IMR-90 (cell line): ENCODE measurements at regions not wholly inside any gene's neighbourhood (a gene's known extent, or its start where the extent isn't known, plus 50 kb on each side); places are given as distances from the start of the nearest gene placed in this dataset.

Source experiments
- ATAC-seq: fragments of 200-7000 bp; cut with Tn5 transposase; 2 replicates; pipeline ENCODE4 v1.9.1; 2020; ENCODE audit warnings: low read depth, mild to moderate bottlenecking, moderate library complexity
- BruUV-seq: library from RNA; stranded (reverse); fragments of 400-500 nt; replicated peaks from 2 replicates; lab custom pipeline; 2021; lab: Mats Ljungman, UMichigan
- CTCF ChIA-PET: fragments of 300-600 bp; formaldehyde crosslinking; extraction: SDS; loops from one replicate; lab custom pipeline; 2021; ENCODE audit warnings: antibody characterized with exemption; lab: Yijun Ruan, JAX
- POLR2A ChIA-PET: fragments of 300-600 bp; sonication (Branson Sonifier 250); formaldehyde crosslinking; loops from one replicate; lab custom pipeline; 2022; ENCODE audit warnings: antibody characterized with exemption; ENCODE audit not compliant: unreplicated experiment; lab: Charles Lee
- DNase-seq: peaks from one replicate; pipeline ENCODE4 v3.0.0; 2013
- H2AFZ ChIP-seq: replicated peaks from 2 replicates; pipeline ENCODE3; 2013; ENCODE audit warnings: low read length, mild to moderate bottlenecking; ENCODE audit not compliant: poor library complexity
- H2AK5ac ChIP-seq: 2 replicates; pipeline ENCODE4 v1.6.1; 2013; ENCODE audit warnings: low read depth, low read length, inconsistent platforms
- H2AK9ac ChIP-seq: replicated peaks from 2 replicates; pipeline ENCODE3; 2013; ENCODE audit warnings: mild to moderate bottlenecking, low read depth, low read length, moderate library complexity; ENCODE audit not compliant: poor library complexity
- H2BK120ac ChIP-seq: 2 replicates; pipeline ENCODE4 v1.6.1; 2013; ENCODE audit warnings: low read depth, low read length, inconsistent platforms
- H2BK15ac ChIP-seq: 3 replicates; pipeline ENCODE4 v1.6.1; 2013; ENCODE audit warnings: low read depth, low read length, inconsistent platforms
- H2BK20ac ChIP-seq: 2 replicates; pipeline ENCODE4 v1.6.1; 2013; ENCODE audit warnings: low read depth, mild to moderate bottlenecking, inconsistent platforms, low read length, moderate library complexity
- H2BK5ac ChIP-seq: 2 replicates; pipeline ENCODE4 v1.6.1; 2013; ENCODE audit warnings: mild to moderate bottlenecking, low read depth, low read length, inconsistent platforms; ENCODE audit not compliant: poor library complexity, severe bottlenecking
- H3K14ac ChIP-seq: replicated peaks from 2 replicates; pipeline ENCODE4 v1.6.1; 2013; ENCODE audit warnings: low read depth, low read length, inconsistent platforms
- H3K18ac ChIP-seq: 2 replicates; pipeline ENCODE4 v1.6.1; 2013; ENCODE audit warnings: low read depth, low read length, control low read depth
- H3K23ac ChIP-seq: 2 replicates; pipeline ENCODE4 v1.6.1; 2013; ENCODE audit warnings: low read depth, low read length, inconsistent platforms
- H3K27ac ChIP-seq: 2 replicates; pipeline ENCODE4 v1.5.1; 2013; ENCODE audit warnings: mild to moderate bottlenecking, control low read depth, low read length; ENCODE audit not compliant: insufficient read depth
- H3K27me3 ChIP-seq: 2 replicates; pipeline ENCODE4 v1.6.1; 2013; ENCODE audit warnings: low read length; ENCODE audit not compliant: control insufficient read depth, insufficient read depth
- H3K36me3 ChIP-seq: 2 replicates; pipeline ENCODE4 v1.6.1; 2013; ENCODE audit warnings: low read length, mixed read lengths; ENCODE audit not compliant: control insufficient read depth, insufficient read depth
- H3K4ac ChIP-seq: 2 replicates; pipeline ENCODE4 v1.6.1; 2013; ENCODE audit warnings: low read depth, low read length, inconsistent platforms
- H3K4me1 ChIP-seq: 2 replicates; pipeline ENCODE4 v1.6.1; 2013; ENCODE audit warnings: low read length, mixed read lengths; ENCODE audit not compliant: control insufficient read depth, insufficient read depth
- H3K4me2 ChIP-seq: 2 replicates; pipeline ENCODE4 v1.6.1; 2013; ENCODE audit warnings: low read depth, mild to moderate bottlenecking, control low read depth, low read length, moderate library complexity
- H3K4me3 ChIP-seq: 2 replicates; pipeline ENCODE4 v1.5.1; 2013; ENCODE audit warnings: low read depth, mild to moderate bottlenecking, control low read depth, low read length, moderate library complexity; ENCODE audit not compliant: insufficient read depth
- H3K56ac ChIP-seq: 2 replicates; pipeline ENCODE4 v1.6.1; 2013; ENCODE audit warnings: low read length, inconsistent platforms; ENCODE audit not compliant: insufficient read depth; ENCODE audit errors: extremely low read depth
- H3K79me1 ChIP-seq, 2 experiments: 2 replicates each; pipeline ENCODE4 v1.6.1; 2013; ENCODE audit warnings: low read length in 2 of 2, inconsistent platforms in 1 of 2, low read depth in 1 of 2
- H3K9ac ChIP-seq: 2 replicates; pipeline ENCODE4 v1.6.1; 2013; ENCODE audit warnings: low read depth, low read length, control low read depth
- H3K9me1 ChIP-seq: 2 replicates; pipeline ENCODE4 v1.6.1; 2013; ENCODE audit warnings: low read length, inconsistent platforms; ENCODE audit not compliant: insufficient read depth
- H3K9me3 ChIP-seq: 2 replicates; pipeline ENCODE4 v1.6.1; 2013; ENCODE audit warnings: low read length; ENCODE audit not compliant: control insufficient read depth, insufficient read depth
- H4K20me1 ChIP-seq: 2 replicates; pipeline ENCODE4 v1.6.1; 2013; ENCODE audit warnings: low read length, inconsistent platforms; ENCODE audit not compliant: insufficient read depth
- H4K5ac ChIP-seq: 2 replicates; pipeline ENCODE4 v1.6.1; 2013; ENCODE audit warnings: mild to moderate bottlenecking, low read depth, low read length, control low read depth
- H4K8ac ChIP-seq, 2 experiments: 2 replicates each; pipeline ENCODE4 v1.6.1; 2013; ENCODE audit warnings: low read depth in 2 of 2, low read length in 2 of 2, control low read depth in 1 of 2, inconsistent platforms in 1 of 2
- H4K91ac ChIP-seq: 2 replicates; pipeline ENCODE4 v1.6.1; 2013; ENCODE audit warnings: low read depth, low read length, inconsistent platforms; ENCODE audit not compliant: insufficient read depth
- FOS ChIP-seq: fragments of 150-350 bp; IDR thresholded peaks from 2 replicates; pipeline ENCODE4 v1.6.1; 2016; ENCODE audit warnings: low read depth, low read length
- MXI1 ChIP-seq: IDR thresholded peaks from 2 replicates; pipeline ENCODE4 v1.6.1; 2012; ENCODE audit warnings: low read depth, mild to moderate bottlenecking, low read length, moderate library complexity, borderline replicate concordance
- POLR2A ChIP-seq: IDR thresholded peaks from 2 replicates; pipeline ENCODE4 v1.6.1; 2012; ENCODE audit warnings: mild to moderate bottlenecking, low read depth, low read length
- RFX5 ChIP-seq: IDR thresholded peaks from 2 replicates; pipeline ENCODE4 v1.8.0; 2012; ENCODE audit warnings: low read depth, mild to moderate bottlenecking, low read length, moderate library complexity
- WGBS, 2 experiments: methylation state at CpG; one replicate each; pipeline versions ENCODE4 v1.1.5 to v1.1.7; 2013; ENCODE audit warnings: missing lambda C conversion rate in 2 of 2; ENCODE audit not compliant: insufficient read length in 1 of 2; ENCODE audit errors: extremely low coverage in 2 of 2; 5-methylcytosine and 5-hydroxymethylcytosine counted together
- dilution Hi-C: fragments of 300-500 bp; cut with HindIII; formaldehyde crosslinking; loops from one replicate; pipeline ENCODE4 v1.14.3; 2018; ENCODE audit warnings: low sequenced_read_pairs; ENCODE audit not compliant: unreplicated experiment
- in situ Hi-C: fragments of 300-500 bp; cut with MboI; formaldehyde crosslinking; loops from 3 replicates; pipeline ENCODE4 v1.14.3; 2019; ENCODE audit warnings: low sequenced_read_pairs, inconsistent platforms, mixed read lengths
- intact Hi-C: fragments of 100-400 bp; cut with micrococcal nuclease; formaldehyde crosslinking; loops from 2 replicates; pipeline ENCODE4 v1.10.0; 2022
- TF ChIP-seq, protein P1 (sequence below): fragments of 150-350 bp; IDR thresholded peaks from 2 replicates; pipeline ENCODE4 v1.6.1; 2016; ENCODE audit warnings: low read depth, mild to moderate bottlenecking, low read length, moderate library complexity, borderline replicate concordance

DNA sequence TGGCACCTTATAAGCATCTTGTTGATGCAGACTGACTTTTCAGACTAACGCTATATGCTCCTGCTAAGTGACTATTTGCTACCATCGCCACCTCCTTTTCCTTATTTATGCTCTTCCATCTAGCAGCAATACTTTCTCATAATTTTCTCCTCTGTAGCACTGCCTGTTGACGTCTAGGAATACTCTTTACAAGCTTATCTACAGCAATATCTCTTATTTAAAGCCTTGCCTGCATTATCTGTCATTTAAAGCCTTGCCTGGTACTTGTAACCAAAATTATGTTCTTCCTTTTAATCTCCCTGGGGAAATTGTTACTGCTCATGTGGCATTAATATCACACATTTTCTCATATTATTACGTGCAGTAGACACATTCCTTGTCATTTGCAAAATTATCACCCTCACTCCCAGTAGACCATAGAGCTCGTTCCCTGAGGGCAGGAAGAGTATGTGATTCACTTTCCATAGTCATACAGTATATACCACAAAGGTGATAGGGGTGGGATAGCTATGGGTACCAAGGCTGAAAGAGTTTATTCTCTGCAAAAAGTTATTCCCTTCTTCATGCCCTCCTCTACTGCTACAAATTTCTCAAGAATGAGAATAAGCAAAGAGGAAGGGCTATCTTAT lies 359.7 kb upstream of the PCDH15 start:
- no peak overlapping the region for H4K8ac ChIP-seq
- H3K4me1 ChIP-seq, result no peaks in the 10 kb centered on the region
- H2BK120ac ChIP-seq, result no peak overlapping the region
- ChIA-PET CTCF (no interaction called here), POLR2A (no interaction called here)
- no peak overlapping the region for H4K91ac ChIP-seq
- ATAC-seq, result no peak
- no peak overlapping the region for H2BK5ac ChIP-seq
- H3K9ac ChIP-seq, result no peak overlapping the region
- no peak overlapping the region for H3K4me3 ChIP-seq
- H3K14ac ChIP-seq, result no peak overlapping the region
- in situ Hi-C loops, result no loop called here
- no peak overlapping the region for H3K27ac ChIP-seq
- H4K20me1 ChIP-seq, result no peaks in the 10 kb centered on the region
- H2BK15ac ChIP-seq, result no peak overlapping the region
- intact Hi-C loops, result no loop called here
- H2AK5ac ChIP-seq, result no peak overlapping the region
- DNase-seq, result no peak
- no peak overlapping the region for H2BK20ac ChIP-seq
- H2AFZ ChIP-seq, result no peak overlapping the region
- TF ChIP-seq MXI1 (no peak), RFX5 (no peak), FOS (no peak), POLR2A (no peak)
- TF ChIP-seq, protein P1, sequence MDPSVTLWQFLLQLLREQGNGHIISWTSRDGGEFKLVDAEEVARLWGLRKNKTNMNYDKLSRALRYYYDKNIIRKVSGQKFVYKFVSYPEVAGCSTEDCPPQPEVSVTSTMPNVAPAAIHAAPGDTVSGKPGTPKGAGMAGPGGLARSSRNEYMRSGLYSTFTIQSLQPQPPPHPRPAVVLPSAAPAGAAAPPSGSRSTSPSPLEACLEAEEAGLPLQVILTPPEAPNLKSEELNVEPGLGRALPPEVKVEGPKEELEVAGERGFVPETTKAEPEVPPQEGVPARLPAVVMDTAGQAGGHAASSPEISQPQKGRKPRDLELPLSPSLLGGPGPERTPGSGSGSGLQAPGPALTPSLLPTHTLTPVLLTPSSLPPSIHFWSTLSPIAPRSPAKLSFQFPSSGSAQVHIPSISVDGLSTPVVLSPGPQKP, result no peak
- H3K23ac ChIP-seq, result no peak overlapping the region
- H3K56ac ChIP-seq, result no peak overlapping the region
- no peak overlapping the region for H2AK9ac ChIP-seq
- H4K5ac ChIP-seq, result no peak overlapping the region
- no peak overlapping the region for H3K4me2 ChIP-seq
- 20% methylated on average over 2 of the region's 5 CpGs; no CpG with 5 or more reads in 1 of the 2 experiments for WGBS, 2 experiments
- no peaks in the 10 kb centered on the region for H3K9me1 ChIP-seq
- H3K36me3 ChIP-seq, result no peaks in the 10 kb centered on the region
- no TSS peak for BruUV-seq
- H3K79me1 ChIP-seq, result no peaks in the 10 kb centered on the region
- dilution Hi-C loops, result no loop called here
- no peak overlapping the region for H3K4ac ChIP-seq
- H3K27me3 ChIP-seq, result no peaks in the 10 kb centered on the region
- H3K18ac ChIP-seq, result no peak overlapping the region
- no peaks in the 10 kb centered on the region for H3K9me3 ChIP-seq
